Glomerular endothelial cell (primary cell): ENCODE measurements at regions not wholly inside any gene's neighbourhood (a gene's known extent, or its start where the extent isn't known, plus 50 kb on each side); places are given as distances from the start of the nearest gene placed in this dataset.
"Not testable (repeated sequence)": the region's sequence is repeated elsewhere in the genome, so short reads cannot be mapped to it uniquely, and the experiment has no call there.

Experiments
- DNase-seq: peaks from one replicate; pipeline ENCODE4 v3.0.0-alpha.2; 2011; ENCODE audit warnings: low read depth, low spot score; ENCODE audit errors: extremely low read depth

DNA sequence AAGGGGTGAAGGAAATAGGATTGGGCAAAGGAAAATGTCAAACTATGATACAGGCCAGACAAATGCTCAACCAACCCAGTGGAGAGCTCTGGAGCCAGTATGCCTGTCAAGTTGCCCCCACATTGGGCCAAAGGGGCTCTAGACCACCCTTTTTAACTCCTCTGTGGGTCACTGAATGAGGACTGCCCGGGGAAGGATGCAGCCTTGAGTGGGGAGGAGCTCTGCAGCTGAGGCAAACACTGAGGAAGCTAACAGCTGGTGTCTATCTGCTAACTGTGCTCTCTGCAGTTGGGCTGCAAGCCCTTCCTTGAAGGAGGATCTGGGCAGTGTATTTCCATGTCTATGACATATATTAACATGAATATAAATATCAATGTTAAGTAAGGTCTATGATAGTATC is 98.4 kb upstream of the PRSS16 start:
- no peak for DNase-seq

DNA sequence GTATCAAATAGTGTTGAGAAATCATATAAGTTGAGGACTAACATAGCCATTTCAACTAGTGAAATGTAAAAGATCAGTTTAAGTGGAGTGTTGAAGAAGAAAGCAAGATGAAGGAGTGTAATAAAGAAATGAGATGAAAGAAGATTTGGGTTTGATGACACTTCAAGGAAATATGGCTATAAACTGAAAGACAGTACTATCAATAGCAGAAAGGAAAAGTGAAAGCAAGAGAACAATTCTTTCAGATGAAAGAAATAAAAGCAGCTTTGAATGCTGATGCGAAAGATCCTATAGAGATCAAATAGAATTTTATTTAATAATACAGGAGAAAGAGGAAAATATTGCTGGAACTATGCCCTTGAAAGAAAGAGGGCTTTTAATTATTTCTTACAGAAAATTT is 92.8 kb upstream of the PRSS16 start:
- DNase-seq, result no peak

DNA sequence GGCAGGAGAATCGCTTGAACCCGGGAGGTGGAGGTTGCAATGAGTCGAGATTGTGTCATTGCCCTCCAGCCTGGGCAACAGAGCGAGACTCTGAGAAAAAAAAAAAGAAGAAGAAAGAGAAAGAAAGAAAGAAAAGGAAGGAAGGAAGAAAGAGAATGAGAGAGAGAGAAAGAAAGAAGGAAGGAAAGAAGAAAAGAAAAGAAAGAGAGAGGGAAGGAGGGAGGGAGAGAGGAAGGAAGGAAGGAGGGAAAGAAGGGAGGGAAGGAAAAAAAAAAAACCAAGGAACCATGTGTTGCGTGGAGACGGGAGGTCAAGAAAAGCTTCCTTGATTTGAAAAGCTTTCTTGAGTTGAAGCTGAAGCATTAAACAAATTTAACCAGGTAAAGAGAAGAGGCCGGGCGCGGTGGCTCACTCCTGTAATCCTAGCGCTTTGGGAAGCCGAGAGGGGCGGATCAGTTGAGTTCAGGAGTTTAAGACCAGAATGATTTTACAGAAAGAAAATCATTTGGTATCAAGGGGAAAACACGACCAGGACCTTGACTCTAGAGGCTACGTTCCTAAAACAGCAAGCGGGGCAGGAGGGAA is 90.5 kb upstream of the PRSS16 start:
- no peak for DNase-seq

DNA sequence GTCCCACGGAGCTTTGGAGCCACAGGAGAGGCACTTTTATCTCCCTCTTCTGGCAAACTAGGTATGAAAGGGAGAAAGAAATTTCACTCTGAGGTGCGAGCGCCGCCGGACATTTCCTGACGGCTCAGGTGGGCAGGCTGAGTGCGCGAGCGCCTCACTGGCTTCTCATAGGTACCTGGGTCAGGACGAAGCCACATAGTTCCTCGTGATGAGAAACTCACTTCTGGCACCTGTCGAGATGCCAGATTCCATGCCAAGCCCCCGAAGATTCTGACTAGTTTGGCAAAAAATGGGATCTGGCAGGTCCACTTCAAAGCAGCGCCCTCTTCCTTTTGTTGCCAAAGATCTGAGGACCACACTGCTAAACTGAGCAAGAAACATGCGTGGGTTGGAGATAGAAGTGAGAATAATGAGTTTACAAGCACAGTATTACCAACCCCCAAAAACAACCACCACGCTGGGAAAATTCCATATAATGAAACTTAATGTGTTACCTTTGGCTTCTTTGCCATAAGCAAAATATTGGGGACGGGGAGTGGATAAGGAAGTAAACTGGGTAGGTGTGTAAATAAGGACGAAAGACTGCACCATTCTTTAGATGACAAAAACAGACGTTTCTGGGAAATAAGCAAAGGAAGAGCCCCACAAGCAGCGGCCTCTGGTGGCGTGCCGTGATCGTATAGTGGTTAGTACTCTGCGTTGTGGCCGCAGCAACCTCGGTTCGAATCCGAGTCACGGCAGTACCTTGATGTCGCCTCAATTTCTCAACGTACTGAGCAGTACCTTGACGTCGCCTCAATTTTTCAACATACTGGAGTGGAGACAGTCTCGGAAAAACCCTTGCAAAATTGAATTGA is 89.8 kb upstream of the PRSS16 start:
- no peak for DNase-seq

- DNase-seq, result no peak
Observed at GRCh38 chr6:27158316-27158643, 89.2 kb upstream of the PRSS16 start.

DNA sequence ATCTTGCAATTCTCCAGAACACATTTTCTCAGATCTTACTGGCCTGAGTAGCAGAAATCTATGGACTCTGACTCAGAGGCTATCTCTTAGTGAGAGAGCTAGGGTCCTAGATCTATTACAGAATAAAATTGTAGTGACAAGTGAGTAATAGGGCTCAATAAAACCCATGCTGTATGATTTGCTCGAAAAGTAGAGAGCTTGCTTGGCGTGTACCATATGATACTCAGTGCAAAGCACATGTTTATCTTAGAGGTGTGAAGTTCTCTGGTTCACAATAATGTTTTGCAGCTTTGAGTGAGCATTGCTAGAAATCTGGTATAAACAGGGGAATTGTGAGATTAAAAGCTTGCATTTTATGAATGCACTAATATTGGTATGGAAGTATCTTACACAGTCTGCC is 87.8 kb upstream of the PRSS16 start:
- DNase-seq, result no peak

- no peak for DNase-seq
Observed at GRCh38 chr6:27161115-27161514, 86.4 kb upstream of the PRSS16 start.

DNA sequence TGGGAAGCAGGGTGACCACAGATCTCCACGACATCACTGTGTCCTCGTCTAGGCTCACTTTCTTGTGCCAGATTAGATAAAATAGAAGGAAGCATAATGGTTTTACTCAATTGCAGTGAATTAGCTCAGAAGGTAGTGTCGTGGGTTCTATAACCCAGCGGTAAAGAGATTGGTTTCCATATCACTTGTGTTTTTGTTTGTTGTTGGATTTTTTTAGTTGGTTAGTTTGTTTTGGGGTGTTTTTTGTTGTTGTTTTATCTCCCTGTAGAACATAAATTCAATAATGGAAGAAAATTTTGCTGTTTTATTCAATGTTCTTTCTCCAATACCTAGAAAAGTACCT is 85.9 kb upstream of the PRSS16 start:
- no peak for DNase-seq

DNA sequence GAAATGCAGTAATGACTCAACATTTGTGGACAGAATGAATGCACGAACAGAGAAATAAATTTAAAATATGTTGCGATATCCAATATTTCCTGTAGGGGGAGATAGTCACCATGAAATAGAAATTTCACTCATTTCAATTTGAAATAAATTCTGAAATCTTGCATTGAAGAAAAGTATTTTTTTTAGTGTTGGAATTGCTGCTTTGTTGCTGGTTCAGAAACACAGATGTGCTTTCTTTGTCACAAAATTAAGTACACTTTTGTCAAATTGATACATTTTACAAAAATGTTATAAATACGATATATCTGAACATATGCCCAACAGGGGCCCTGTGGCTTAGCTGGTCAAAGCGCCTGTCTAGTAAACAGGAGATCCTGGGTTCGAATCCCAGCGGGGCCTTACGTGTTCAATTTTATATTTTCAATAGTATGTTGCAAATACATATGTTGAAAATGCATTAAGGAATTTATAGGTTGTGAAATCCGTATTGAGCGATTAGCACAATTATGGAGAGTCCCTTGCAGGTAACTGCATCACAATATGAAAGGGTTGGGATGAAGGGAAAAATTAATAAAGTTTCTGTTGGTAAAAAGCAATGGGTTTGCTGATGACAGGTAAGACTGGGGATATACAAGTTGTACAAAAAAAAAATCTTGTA is 85.4 kb upstream of the PRSS16 start:
- DNase-seq, result no peak

DNA sequence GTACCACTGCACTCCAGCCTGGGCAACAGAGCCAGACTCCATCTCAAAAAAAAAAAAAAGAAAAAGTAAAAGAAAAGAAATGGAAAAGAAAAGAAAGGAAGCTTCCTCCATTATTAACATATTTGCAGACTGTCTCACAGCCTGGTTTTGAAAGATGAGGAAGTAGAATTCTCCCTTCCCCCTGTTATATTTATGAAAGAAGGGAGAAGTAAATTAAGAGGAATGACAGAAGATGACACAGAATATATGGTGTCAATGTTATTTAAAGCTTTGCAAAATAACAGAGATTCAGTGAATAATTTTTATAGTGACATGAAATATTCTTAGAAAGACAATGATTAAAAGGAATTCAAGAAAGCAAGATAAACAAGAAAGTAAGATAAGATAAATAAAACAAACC is 83.7 kb upstream of the PRSS16 start:
- no peak for DNase-seq

GRCh38 chr6:27168108-27168507 is 79.4 kb upstream of the PRSS16 start:
- DNase-seq, result no peak

DNA sequence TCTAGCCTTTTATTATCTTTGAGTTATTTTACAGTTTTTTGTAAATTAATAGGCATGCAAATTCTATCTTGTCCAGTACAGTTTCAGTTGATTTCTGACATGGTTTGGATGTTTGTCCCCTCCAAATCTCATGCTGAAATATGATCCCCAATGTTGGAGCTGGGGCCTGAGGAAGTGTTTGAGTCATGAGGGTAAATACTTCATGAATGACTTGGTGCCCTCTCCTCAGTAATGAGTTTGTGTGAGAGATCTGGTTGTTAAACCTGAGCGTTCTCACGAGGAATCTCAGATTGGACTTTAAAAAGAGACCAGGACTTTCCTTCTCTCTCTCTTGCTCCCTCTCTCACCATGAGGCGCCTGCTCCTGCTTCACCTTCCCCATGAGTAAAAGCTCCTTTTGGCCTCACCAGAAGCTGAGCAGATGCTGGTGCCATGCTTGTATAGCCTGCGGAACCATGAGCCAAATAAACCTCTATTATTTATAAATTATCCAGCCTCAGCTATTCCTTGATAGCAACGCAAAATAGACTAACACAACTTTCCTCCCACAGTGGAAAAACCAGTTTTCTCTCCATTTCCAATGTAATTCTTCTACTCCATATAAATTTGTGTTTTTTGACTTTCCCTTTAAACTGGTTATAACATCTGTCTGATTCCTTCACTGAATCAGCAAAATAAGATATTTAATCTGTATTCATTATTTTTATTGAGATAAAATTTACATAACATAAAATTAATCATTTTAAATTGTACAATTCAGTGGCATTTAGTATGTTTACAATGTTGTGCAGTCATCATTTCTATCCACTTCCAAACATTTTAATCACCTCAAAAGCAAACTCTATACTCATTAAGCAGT is 78.7 kb upstream of the PRSS16 start:
- DNase-seq, result no peak

DNA sequence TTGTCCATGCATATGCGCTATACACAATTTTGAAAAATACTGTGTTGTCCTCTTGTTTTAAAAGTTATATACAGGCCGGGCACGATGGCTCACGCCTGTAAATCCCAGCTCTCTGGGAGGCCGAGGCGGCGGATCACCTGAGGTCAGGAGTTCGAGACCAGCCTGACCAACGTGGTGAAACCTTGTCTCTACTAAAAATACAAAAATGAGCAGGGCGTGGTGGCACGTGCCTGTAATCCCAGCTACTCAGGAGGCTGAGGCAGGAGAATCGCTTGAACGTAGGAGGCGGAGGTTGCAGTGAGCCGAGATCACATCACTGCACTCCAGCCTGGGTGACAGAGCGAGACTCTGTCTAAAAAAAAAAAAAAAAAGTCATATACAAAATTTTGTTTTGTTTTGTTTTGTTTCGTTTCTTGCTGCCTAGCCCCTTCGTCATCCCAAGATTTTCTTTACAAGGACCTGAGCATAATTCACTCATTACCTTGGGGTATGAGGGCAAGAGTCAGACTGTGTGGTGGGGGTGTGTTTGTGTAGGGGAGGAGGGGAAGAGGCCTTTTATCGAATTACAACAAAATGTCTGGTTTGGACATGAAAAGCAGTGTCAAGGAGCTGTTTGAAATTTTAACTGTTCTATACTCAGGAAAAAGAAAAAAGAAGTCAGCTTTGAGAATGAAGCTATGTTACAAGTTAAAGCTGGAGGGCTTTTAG is 74.8 kb upstream of the PRSS16 start:
- not testable (repeated sequence) for DNase-seq

GRCh38 chr6:27173232-27173601 is 74.3 kb upstream of the PRSS16 start:
- not testable (repeated sequence) for DNase-seq

DNA sequence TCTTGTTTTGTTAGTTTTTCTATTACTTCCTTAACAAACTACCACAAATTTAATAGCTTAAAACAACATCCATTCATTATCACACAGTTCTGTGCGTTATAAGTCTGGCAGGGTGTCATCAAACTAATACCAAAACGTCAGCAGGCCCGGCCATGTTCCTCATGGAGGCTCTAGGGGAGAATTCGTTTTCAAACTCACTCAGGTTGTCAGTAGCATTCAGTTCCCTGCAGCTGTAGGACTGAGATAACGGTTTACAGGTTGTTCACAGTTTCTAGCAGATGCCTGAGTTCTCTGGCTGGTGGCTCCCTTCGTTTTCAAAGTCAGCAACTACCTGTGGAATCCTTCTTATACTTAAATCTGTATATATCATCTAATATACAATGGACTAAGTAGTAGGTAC is 72.5 kb upstream of the PRSS16 start:
- no peak for DNase-seq

GRCh38 chr6:27176096-27176495 is 71.4 kb upstream of the PRSS16 start:
- no peak for DNase-seq

DNA sequence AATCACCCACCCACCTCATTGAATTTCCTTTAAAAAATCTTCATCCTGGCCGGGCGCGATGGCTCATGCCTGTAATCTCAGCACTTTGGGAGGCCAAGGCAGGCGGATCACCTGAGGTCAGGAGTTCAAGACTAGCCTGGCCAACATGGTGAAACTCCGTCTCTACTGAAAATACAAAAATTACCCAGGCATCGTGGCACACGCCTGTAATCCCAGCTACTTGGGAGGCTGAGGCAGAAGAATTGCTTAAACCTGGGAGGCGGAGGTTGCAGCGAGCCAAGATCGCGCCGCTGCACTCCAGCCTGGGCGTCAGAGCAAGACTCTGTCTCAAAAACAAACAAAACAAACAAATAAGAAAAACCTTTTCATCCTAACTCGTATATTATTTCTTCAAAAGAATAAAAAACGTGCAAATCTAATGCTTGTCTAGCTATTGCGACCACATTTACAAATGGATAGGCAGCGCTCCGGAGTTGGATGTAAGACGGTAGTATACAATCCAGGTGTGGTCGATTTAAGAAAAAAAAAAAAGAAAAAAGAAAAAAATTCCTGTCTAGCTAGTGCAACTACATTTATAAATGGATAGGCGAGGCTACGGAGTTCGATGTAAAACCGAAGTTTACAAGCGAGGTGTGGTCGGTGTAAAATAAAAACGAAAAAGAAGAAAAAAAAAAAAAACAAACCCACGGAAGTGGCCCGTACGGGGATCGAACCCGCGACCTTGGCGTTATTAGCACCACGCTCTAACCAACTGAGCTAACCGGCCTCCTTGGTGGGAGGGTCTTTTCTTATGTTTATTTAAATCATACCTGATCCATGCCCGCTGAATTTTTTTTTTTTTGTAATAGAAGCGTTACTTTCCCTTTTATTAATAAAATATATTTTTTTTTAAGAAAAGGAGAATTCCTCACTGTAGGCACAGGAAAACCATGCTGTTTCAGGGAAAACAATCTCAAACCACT is 70.7 kb upstream of the PRSS16 start:
- no peak for DNase-seq

GRCh38 chr6:27177485-27178406 is 69.8 kb upstream of the PRSS16 start:
- no peak for DNase-seq

GRCh38 chr6:27178407-27178730 is 69.1 kb upstream of the PRSS16 start:
- DNase-seq, result no peak
